Panc1 (cell line): ENCODE measurements at regions not wholly inside any gene's neighbourhood (a gene's known extent, or its start where the extent isn't known, plus 50 kb on each side); places are given as distances from the start of the nearest gene placed in this dataset.

Experiments used
- ATAC-seq: fragments of 200-7000 bp; cut with Tn5 transposase; 2 replicates; pipeline ENCODE4 v1.9.1; 2020; ENCODE audit warnings: mild to moderate bottlenecking, moderate library complexity
- BruUV-seq: library from RNA; stranded (reverse); fragments of 400-500 nt; replicated peaks from 2 replicates; lab custom pipeline; 2021; lab: Mats Ljungman, UMichigan
- CTCF ChIA-PET: fragments of 300-600 bp; sonication (Branson Sonifier 250); formaldehyde crosslinking; loops from one replicate; lab custom pipeline; 2022; ENCODE audit warnings: antibody characterized with exemption; lab: Charles Lee
- POLR2A ChIA-PET: fragments of 300-600 bp; sonication (Branson Sonifier 250); formaldehyde crosslinking; loops from one replicate; lab custom pipeline; 2022; ENCODE audit warnings: antibody characterized with exemption; lab: Charles Lee
- DNase-seq: peaks from one replicate; pipeline ENCODE4 v3.0.0-alpha.2; 2010; ENCODE audit warnings: low read depth, low spot score
- H3K27ac ChIP-seq: 2 replicates; pipeline ENCODE4 v1.5.1; 2011; ENCODE audit warnings: mild to moderate bottlenecking, low read length, inconsistent platforms
- H3K27me3 ChIP-seq: fragments of 200-500 bp; sonication (Bioruptor generic); 2 replicates; pipeline ENCODE4 v1.6.0; 2014; ENCODE audit warnings: low read length, inconsistent platforms; ENCODE audit not compliant: control insufficient read depth, insufficient read depth
- H3K36me3 ChIP-seq: fragments of 200-500 bp; sonication (Bioruptor generic); 2 replicates; pipeline ENCODE4 v1.5.1; 2014; ENCODE audit warnings: inconsistent platforms, mild to moderate bottlenecking, low read length, moderate library complexity; ENCODE audit not compliant: control insufficient read depth, insufficient read depth
- H3K4me1 ChIP-seq: 2 replicates; pipeline ENCODE4 v1.5.1; 2011; ENCODE audit warnings: inconsistent platforms, mild to moderate bottlenecking, low read length, moderate library complexity; ENCODE audit not compliant: control insufficient read depth, insufficient read depth
- H3K4me3 ChIP-seq, 2 experiments: 2 replicates each; pipeline ENCODE4 v1.5.1; 2011 to 2012; ENCODE audit warnings: low read depth in 2 of 2, low read length in 2 of 2, mild to moderate bottlenecking in 2 of 2, inconsistent platforms in 1 of 2, moderate library complexity in 1 of 2
- H3K9me3 ChIP-seq: fragments of 200-500 bp; sonication (Bioruptor generic); 2 replicates; pipeline ENCODE4 v1.5.1; 2014; ENCODE audit warnings: low read depth, mild to moderate bottlenecking, inconsistent platforms, low read length, moderate library complexity; ENCODE audit not compliant: control insufficient read depth, insufficient read depth
- CTCF ChIP-seq: fragments of 450-650 bp; IDR thresholded peaks from 2 replicates; pipeline ENCODE4 v1.5.1; 2017; ENCODE audit warnings: mild to moderate bottlenecking
- POLR2AphosphoS5 ChIP-seq: IDR thresholded peaks from 2 replicates; pipeline ENCODE4 v1.6.1; 2012; ENCODE audit warnings: mild to moderate bottlenecking, low read depth, low read length, moderate library complexity
- REST ChIP-seq, 2 experiments: IDR thresholded peaks; 2 replicates each; pipeline ENCODE4 v1.6.1; 2011 to 2012; ENCODE audit warnings: low read depth in 2 of 2, control low read depth in 1 of 2, low read length in 1 of 2, mild to moderate bottlenecking in 1 of 2, moderate library complexity in 1 of 2; ENCODE audit not compliant: insufficient read depth in 1 of 2
- SIN3A ChIP-seq: IDR thresholded peaks from 2 replicates; pipeline ENCODE4 v1.6.1; 2012; ENCODE audit warnings: low read depth, mild to moderate bottlenecking, low read length, moderate library complexity, borderline replicate concordance; ENCODE audit not compliant: insufficient read depth
- TCF7L2 ChIP-seq: IDR thresholded peaks from 2 replicates; pipeline ENCODE4 v1.6.1; 2011; ENCODE audit warnings: mild to moderate bottlenecking, low read depth, low read length, inconsistent platforms
- in situ Hi-C: cut with HindIII; loops from 2 replicates; pipeline ENCODE4 v1.10.0; 2016; ENCODE audit warnings: low sequenced_read_pairs, low pct_unique_long_range_greater_than_20kb
- intact Hi-C: fragments of 100-400 bp; cut with micrococcal nuclease; formaldehyde crosslinking; loops from one replicate; pipeline ENCODE4 v1.10.0; 2022; ENCODE audit not compliant: unreplicated experiment

- H3K4me1 ChIP-seq = no peaks in the 10 kb centered on the region
- TF ChIP-seq SIN3A (no peak), POLR2AphosphoS5 (no peak), REST (IDR thresholded peaks at IDR 0.05; ENCODE audit: insufficient read depth in 1 of 2, low read depth in 2 of 2, low read length in 1 of 2) (no peak), TCF7L2 (no peak), CTCF (no peak)
- ATAC-seq = no peak
- H3K9me3 ChIP-seq = peaks cover 6% of the 10 kb centered on the region; the same call in 1 of the 2 replicates
- H3K36me3 ChIP-seq = no peaks in the 10 kb centered on the region
- DNase-seq = no peak
- ChIA-PET CTCF (no interaction called here), POLR2A (no interaction called here)
- no peak overlapping the region for H3K4me3 ChIP-seq
- intact Hi-C loops = loop anchor here (5.0 kb wide), 1 partner anchor 127 kb away; no protein-coding TSS in a partner anchor
- no TSS peak for BruUV-seq
- H3K27me3 ChIP-seq = no peaks in the 10 kb centered on the region
- in situ Hi-C loops = no loop called here
- no peak overlapping the region for H3K27ac ChIP-seq
Measured at GRCh38 chr5:91229031-91229727, 153.9 kb downstream of the ARRDC3 start.

GRCh38 chr5:91228188-91228587, 154.9 kb downstream of the ARRDC3 start:
- H3K27me3 ChIP-seq = no peaks in the 10 kb centered on the region
- no peak overlapping the region for H3K4me3 ChIP-seq
- in situ Hi-C loops = no loop called here
- intact Hi-C loops = loop anchor here (5.0 kb wide), 1 partner anchor 126 kb away; no protein-coding TSS in a partner anchor
- no TSS peak for BruUV-seq
- H3K4me1 ChIP-seq = no peaks in the 10 kb centered on the region
- ATAC-seq = no peak
- ChIA-PET CTCF (no interaction called here), POLR2A (no interaction called here)
- no peak overlapping the region for H3K27ac ChIP-seq
- peaks cover 6% of the 10 kb centered on the region; the same call in 1 of the 2 replicates for H3K9me3 ChIP-seq
- no peak for DNase-seq
- no peak for TF ChIP-seq REST (IDR thresholded peaks at IDR 0.05; ENCODE audit: insufficient read depth in 1 of 2, low read depth in 2 of 2, low read length in 1 of 2)
- TF ChIP-seq SIN3A = no peak
- no peak for TF ChIP-seq POLR2AphosphoS5
- TF ChIP-seq CTCF = no peak
- no peak for TF ChIP-seq TCF7L2
- H3K36me3 ChIP-seq = no peaks in the 10 kb centered on the region
